Kidney epithelial cell (primary cell): ENCODE measurements at regions not wholly inside any gene's neighbourhood (a gene's known extent, or its start where the extent isn't known, plus 50 kb on each side); places are given as distances from the start of the nearest gene placed in this dataset.

Experiments
- DNase-seq: peaks from one replicate; pipeline ENCODE4 v3.0.0-alpha.2; 2010; ENCODE audit warnings: low read depth
- H3K27me3 ChIP-seq: 2 replicates; pipeline ENCODE4 v1.6.0; 2011; ENCODE audit warnings: low read length; ENCODE audit not compliant: control insufficient read depth, insufficient read depth
- H3K36me3 ChIP-seq: 2 replicates; pipeline ENCODE4 v1.5.1; 2011; ENCODE audit warnings: low read length; ENCODE audit not compliant: control insufficient read depth, insufficient read depth
- H3K4me3 ChIP-seq: 2 replicates; pipeline ENCODE4 v1.5.1; 2011; ENCODE audit warnings: low read depth, mild to moderate bottlenecking, control low read depth, low read length
- CTCF ChIP-seq: IDR thresholded peaks from 2 replicates; pipeline ENCODE4 v1.5.1; 2011; ENCODE audit warnings: mild to moderate bottlenecking, moderate library complexity, low read length, control low read depth, inconsistent platforms; ENCODE audit not compliant: insufficient read depth, poor library complexity, severe bottlenecking

- no peak for DNase-seq
- TF ChIP-seq CTCF, result no peak
- no peaks in the 10 kb centered on the region for H3K36me3 ChIP-seq
- no peak overlapping the region for H3K4me3 ChIP-seq
- H3K27me3 ChIP-seq, result no peaks in the 10 kb centered on the region
Measured at GRCh38 chr4:45323453-45324058, 597.2 kb upstream of the GNPDA2 start.

DNA sequence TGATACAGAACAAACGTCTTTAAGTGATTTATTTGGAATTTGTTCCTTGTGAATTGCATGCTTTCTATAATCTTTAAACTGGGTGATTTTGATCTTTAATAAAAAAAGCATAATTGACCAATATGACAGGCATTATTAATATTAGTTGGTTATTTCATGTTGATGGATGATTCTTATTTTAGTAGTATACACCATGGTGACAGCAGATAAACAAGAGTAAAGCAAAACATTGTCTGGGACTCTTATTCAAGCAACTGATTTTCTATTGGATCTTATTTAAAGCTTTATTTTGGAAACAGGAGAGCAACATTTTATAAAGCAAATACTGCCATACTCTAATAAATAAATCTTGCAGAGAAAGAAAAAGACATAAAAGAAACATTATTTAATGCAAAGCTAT is 591.4 kb upstream of the GNPDA2 start:
- no peaks in the 10 kb centered on the region for H3K36me3 ChIP-seq
- H3K27me3 ChIP-seq, result no peaks in the 10 kb centered on the region
- no peak for DNase-seq
- no peak for TF ChIP-seq CTCF
- H3K4me3 ChIP-seq, result no peak overlapping the region

- TF ChIP-seq CTCF, result no peak
- no peak for DNase-seq
- H3K4me3 ChIP-seq, result no peak overlapping the region
- H3K36me3 ChIP-seq, result no peaks in the 10 kb centered on the region
- H3K27me3 ChIP-seq, result no peaks in the 10 kb centered on the region
Measured at GRCh38 chr4:45317276-45317675, 590.9 kb upstream of the GNPDA2 start.

- Histone ChIP-seq H3K27me3 (no peaks in the 10 kb centered on the region), H3K36me3 (no peaks in the 10 kb centered on the region), H3K4me3 (no peak overlapping the region)
- no peak for DNase-seq
- TF ChIP-seq CTCF, result no peak
Measured at GRCh38 chr4:45316257-45316656, 589.9 kb upstream of the GNPDA2 start.

DNA sequence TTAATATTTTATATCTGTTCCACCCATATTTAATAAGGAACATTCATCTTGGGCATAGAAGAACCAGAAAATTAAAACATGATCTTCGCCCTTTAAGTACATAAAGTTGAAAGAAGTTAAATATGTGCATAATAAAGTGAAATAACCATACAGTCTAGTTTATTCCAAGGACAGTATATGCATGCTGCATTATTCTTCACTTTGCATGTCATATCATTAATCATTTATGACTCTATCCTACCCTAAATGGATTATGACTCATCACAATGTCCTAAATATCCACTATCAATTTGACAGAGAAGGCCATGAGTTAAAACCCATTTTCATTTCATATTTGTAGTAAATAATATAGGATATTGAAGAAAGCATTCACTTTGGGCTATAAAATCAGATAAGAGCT is 576.5 kb upstream of the GNPDA2 start:
- no peak overlapping the region for H3K4me3 ChIP-seq
- no peaks in the 10 kb centered on the region for H3K36me3 ChIP-seq
- DNase-seq, result no peak

More for the DNA sequence above, 576.5 kb upstream of the GNPDA2 start:
- TF ChIP-seq CTCF, result no peak
- H3K27me3 ChIP-seq, result no peaks in the 10 kb centered on the region
